GM12891 (cell line): ENCODE measurements at regions not wholly inside any gene's neighbourhood (a gene's known extent, or its start where the extent isn't known, plus 50 kb on each side); places are given as distances from the start of the nearest gene placed in this dataset.

Source experiments
- PAX5 ChIP-seq: IDR thresholded peaks from 2 replicates; pipeline ENCODE4 v1.6.1; 2011; ENCODE audit warnings: low read length, moderate library complexity, mild to moderate bottlenecking; ENCODE audit not compliant: insufficient read depth, severe bottlenecking
- POLR2A ChIP-seq: IDR thresholded peaks from 2 replicates; pipeline ENCODE4 v1.6.1; 2011; ENCODE audit warnings: low read depth, low read length, control low read depth
- POLR2AphosphoS5 ChIP-seq: IDR thresholded peaks from 2 replicates; pipeline ENCODE4 v1.6.1; 2011; ENCODE audit warnings: low read depth, low read length, control low read depth
- POU2F2 ChIP-seq: IDR thresholded peaks from 2 replicates; pipeline ENCODE4 v1.6.1; 2011; ENCODE audit warnings: low read depth, mild to moderate bottlenecking, control low read depth, low read length, moderate library complexity
- TAF1 ChIP-seq: IDR thresholded peaks from 2 replicates; pipeline ENCODE4 v1.6.1; 2011; ENCODE audit warnings: low read depth, low read length, control low read depth

GRCh38 chr5:175264406-175264805 is 179.6 kb downstream of the DRD1 start:
- TF ChIP-seq PAX5 (no peak), POLR2A (no peak), POLR2AphosphoS5 (no peak), POU2F2 (no peak), TAF1 (no peak)
